CD14-positive monocyte (primary cell): ENCODE measurements at regions not wholly inside any gene's neighbourhood (a gene's known extent, or its start where the extent isn't known, plus 50 kb on each side); places are given as distances from the start of the nearest gene placed in this dataset.

ENCODE experiments used
- DNase-seq, 3 donors: peaks; one replicate each; pipeline ENCODE4 v3.0.0-alpha.2; 2011 to 2022
- H2AFZ ChIP-seq: 2 replicates; pipeline ENCODE4 v1.6.0; 2012; ENCODE audit warnings: mild to moderate bottlenecking, low read depth, low read length, inconsistent platforms; ENCODE audit not compliant: insufficient read depth, poor library complexity, severe bottlenecking
- H3K27ac ChIP-seq, 2 donors: 1 replicate in 1 of 2; 2 replicates in 1 of 2; pipeline ENCODE4 v1.5.1; 2012 to 2013; ENCODE audit warnings: low read length in 2 of 2, control low read depth in 1 of 2, inconsistent platforms in 1 of 2, low read depth in 1 of 2, mild to moderate bottlenecking in 1 of 2
- H3K27me3 ChIP-seq, 2 donors: one replicate each; pipeline versions ENCODE4 v1.6.0 to v1.6.1; 2011 to 2013; ENCODE audit warnings: low read length in 2 of 2; ENCODE audit not compliant: control insufficient read depth in 2 of 2, insufficient read depth in 2 of 2
- H3K36me3 ChIP-seq, 2 donors: replicated peaks in 1 of 2; 1 replicate in 1 of 2; 2 replicates in 1 of 2; pipeline versions ENCODE4 v1.5.1 to v1.6.1; 2012 to 2013; ENCODE audit warnings: low read length in 2 of 2, control low read depth in 1 of 2, inconsistent platforms in 1 of 2, mild to moderate bottlenecking in 1 of 2; ENCODE audit not compliant: insufficient read depth in 2 of 2, control insufficient read depth in 1 of 2
- H3K4me1 ChIP-seq, 2 donors: 1 replicate in 1 of 2; 2 replicates in 1 of 2; pipeline versions ENCODE4 v1.5.1 to v1.6.1; 2012 to 2013; ENCODE audit warnings: low read length in 2 of 2, control low read depth in 1 of 2, inconsistent platforms in 1 of 2, mild to moderate bottlenecking in 1 of 2, moderate library complexity in 1 of 2; ENCODE audit not compliant: insufficient read depth in 2 of 2, control insufficient read depth in 1 of 2
- H3K4me2 ChIP-seq: replicated peaks from 2 replicates; pipeline ENCODE3; 2012; ENCODE audit warnings: low read length, moderate library complexity, mild to moderate bottlenecking; ENCODE audit not compliant: poor library complexity, severe bottlenecking; ENCODE audit errors: extremely low read depth
- H3K4me3 ChIP-seq, 3 experiments: fragments of 200-600 bp in 1 of 3; sonication (generic) in 1 of 3; replicated peaks in 1 of 3; 1 replicate in 2 of 3; 2 replicates in 1 of 3; pipeline ENCODE4 v1.5.1; 2011 to 2013; ENCODE audit warnings: low read length in 3 of 3, mild to moderate bottlenecking in 3 of 3, control low read depth in 2 of 3, low read depth in 2 of 3, inconsistent platforms in 1 of 3, moderate library complexity in 1 of 3
- H3K79me2 ChIP-seq: 2 replicates; pipeline ENCODE4 v1.6.0; 2012; ENCODE audit warnings: mild to moderate bottlenecking, control low read depth, inconsistent platforms, low read length, moderate library complexity; ENCODE audit not compliant: insufficient read depth
- H3K9ac ChIP-seq: 2 replicates; pipeline ENCODE4 v1.6.0; 2017; ENCODE audit warnings: low read length, mild to moderate bottlenecking; ENCODE audit not compliant: insufficient read depth, poor library complexity, severe bottlenecking
- H3K9me3 ChIP-seq, 2 donors: replicated peaks in 1 of 2; 1 replicate in 1 of 2; 2 replicates in 1 of 2; pipeline versions ENCODE4 v1.5.1 to v1.6.1; 2012 to 2013; ENCODE audit warnings: low read length in 2 of 2, control low read depth in 1 of 2; ENCODE audit not compliant: control insufficient read depth in 1 of 2, insufficient read depth in 1 of 2
- H4K20me1 ChIP-seq: 2 replicates; pipeline ENCODE4 v1.6.0; 2012; ENCODE audit warnings: mild to moderate bottlenecking, low read length, control low read depth, moderate library complexity; ENCODE audit not compliant: insufficient read depth
- H3K27ac Mint-ChIP-seq, 7 donors: one replicate each; pipeline ENCODE4 v1.8.0; 2020; ENCODE audit warnings: mild to moderate bottlenecking in 7 of 7, mixed read lengths in 7 of 7, moderate library complexity in 6 of 7, inconsistent platforms in 2 of 7
- H3K27me3 Mint-ChIP-seq, 3 donors: one replicate each; pipeline ENCODE4 v1.8.0; 2021 to 2022; ENCODE audit warnings: low read depth in 3 of 3, mild to moderate bottlenecking in 3 of 3, mixed read lengths in 3 of 3, moderate library complexity in 3 of 3, inconsistent platforms in 1 of 3
- H3K36me3 Mint-ChIP-seq, 2 donors: one replicate each; pipeline ENCODE4 v1.8.0; 2020; ENCODE audit warnings: mixed read lengths in 2 of 2, inconsistent platforms in 1 of 2, mild to moderate bottlenecking in 1 of 2
- H3K4me1 Mint-ChIP-seq: one replicate; pipeline ENCODE4 v1.8.0; 2020; ENCODE audit warnings: mild to moderate bottlenecking, mixed read lengths
- H3K4me3 Mint-ChIP-seq, 2 donors: one replicate each; pipeline ENCODE4 v1.8.0; 2020; ENCODE audit warnings: mild to moderate bottlenecking in 2 of 2, mixed read lengths in 2 of 2, moderate library complexity in 1 of 2
- H3K9me3 Mint-ChIP-seq, 7 donors: one replicate each; pipeline ENCODE4 v1.8.0; 2020 to 2022; ENCODE audit warnings: mixed read lengths in 7 of 7, mild to moderate bottlenecking in 6 of 7, moderate library complexity in 6 of 7, inconsistent platforms in 2 of 7
- WGBS: methylation state at CpG from one replicate; pipeline ENCODE4 v1.1.5; 2013; ENCODE audit warnings: missing lambda C conversion rate; ENCODE audit not compliant: insufficient coverage; 5-methylcytosine and 5-hydroxymethylcytosine counted together
- intact Hi-C, 2 donors: fragments of 100-400 bp; cut with micrococcal nuclease; formaldehyde crosslinking; loops; one replicate each; pipeline versions ENCODE4 v1.15.0 to v1.15.1; 2023
- TF ChIP-seq, protein P1 (sequence below): fragments of 200-600 bp; IDR thresholded peaks from one replicate; pipeline ENCODE4 v1.8.0; 2022; ENCODE audit warnings: antibody characterized with exemption, mild to moderate bottlenecking

DNA sequence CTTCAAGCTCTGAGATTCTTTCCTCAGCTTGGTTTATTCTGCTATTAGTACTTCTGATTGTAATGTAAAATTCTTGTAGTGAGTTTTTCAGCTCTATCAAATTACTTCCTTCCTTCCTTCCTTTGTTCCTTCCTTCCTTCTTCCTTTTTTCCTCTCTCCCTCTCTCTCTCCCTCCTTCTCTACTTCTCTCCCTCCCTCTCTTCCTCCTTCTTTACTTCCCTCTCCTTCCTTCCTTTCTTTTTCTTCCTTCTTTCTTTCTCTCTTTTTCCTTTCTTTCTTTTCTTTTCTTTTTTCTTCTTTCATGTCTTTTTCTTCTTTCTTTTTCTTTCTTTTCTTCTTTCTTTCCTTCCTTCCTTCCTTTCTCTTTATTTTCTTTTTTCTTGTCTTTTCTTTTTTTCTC, 565.2 kb upstream of the STXBP6 start:
- TF ChIP-seq, protein P1, sequence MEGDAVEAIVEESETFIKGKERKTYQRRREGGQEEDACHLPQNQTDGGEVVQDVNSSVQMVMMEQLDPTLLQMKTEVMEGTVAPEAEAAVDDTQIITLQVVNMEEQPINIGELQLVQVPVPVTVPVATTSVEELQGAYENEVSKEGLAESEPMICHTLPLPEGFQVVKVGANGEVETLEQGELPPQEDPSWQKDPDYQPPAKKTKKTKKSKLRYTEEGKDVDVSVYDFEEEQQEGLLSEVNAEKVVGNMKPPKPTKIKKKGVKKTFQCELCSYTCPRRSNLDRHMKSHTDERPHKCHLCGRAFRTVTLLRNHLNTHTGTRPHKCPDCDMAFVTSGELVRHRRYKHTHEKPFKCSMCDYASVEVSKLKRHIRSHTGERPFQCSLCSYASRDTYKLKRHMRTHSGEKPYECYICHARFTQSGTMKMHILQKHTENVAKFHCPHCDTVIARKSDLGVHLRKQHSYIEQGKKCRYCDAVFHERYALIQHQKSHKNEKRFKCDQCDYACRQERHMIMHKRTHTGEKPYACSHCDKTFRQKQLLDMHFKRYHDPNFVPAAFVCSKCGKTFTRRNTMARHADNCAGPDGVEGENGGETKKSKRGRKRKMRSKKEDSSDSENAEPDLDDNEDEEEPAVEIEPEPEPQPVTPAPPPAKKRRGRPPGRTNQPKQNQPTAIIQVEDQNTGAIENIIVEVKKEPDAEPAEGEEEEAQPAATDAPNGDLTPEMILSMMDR = no peak
- Histone ChIP-seq H3K9me3 (peaks cover 9 to 29% of the 10 kb centered on the region in 2 donors), H3K4me2 (no peak overlapping the region), H3K27ac (no peak overlapping the region), H3K4me1 (no peaks in the 10 kb centered on the region), H3K27me3 (no peaks in the 10 kb centered on the region), H2AFZ (no peak overlapping the region), H4K20me1 (no peaks in the 10 kb centered on the region), H3K4me3 (no peak overlapping the region), H3K79me2 (no peaks in the 10 kb centered on the region), H3K9ac (no peak overlapping the region), H3K36me3 (no peaks in the 10 kb centered on the region)
- intact Hi-C loops = no loop called here
- Mint-ChIP-seq H3K4me3 (no peak overlapping the region), H3K4me1 (no peaks in the 10 kb centered on the region), H3K36me3 (no peaks in the 10 kb centered on the region), H3K27me3 (peaks cover 0 to 3% (median 0%) of the 10 kb centered on the region in 3 donors), H3K9me3 (peaks cover 4 to 16% (median 7%) of the 10 kb centered on the region in 7 donors), H3K27ac (no peak overlapping the region)
- DNase-seq = no peak

DNA sequence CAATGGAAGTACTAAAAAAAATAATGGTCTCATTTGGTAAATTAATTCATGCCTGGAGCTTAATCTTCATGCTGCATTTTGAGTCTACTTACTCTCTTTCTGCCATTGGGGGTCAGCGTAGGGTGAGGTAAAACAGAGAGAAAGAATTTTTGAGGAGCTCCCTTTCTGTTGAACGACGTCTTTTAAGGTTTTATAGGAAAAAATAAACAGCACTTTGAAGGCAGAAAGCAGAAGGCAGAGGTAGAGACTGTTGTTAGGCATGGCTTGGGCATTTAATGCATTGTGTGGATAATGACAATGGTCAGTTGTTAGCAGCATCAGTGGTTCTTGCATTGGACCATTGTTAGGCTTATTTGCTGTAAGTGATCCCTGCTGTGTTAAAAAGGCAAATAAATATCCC, 557.2 kb upstream of the STXBP6 start:
- no CpG with 5 or more reads among the region's 3 CpGs for WGBS
- intact Hi-C loops = no loop called here
- peaks cover 0 to 20% (median 0%) of the 10 kb centered on the region in 7 donors for H3K9me3 Mint-ChIP-seq

More for the DNA sequence above, 557.2 kb upstream of the STXBP6 start:
- Mint-ChIP-seq H3K27me3 (no peaks in the 10 kb centered on the region), H3K27ac (no peak overlapping the region), H3K4me3 (no peak overlapping the region), H3K36me3 (no peaks in the 10 kb centered on the region), H3K4me1 (no peaks in the 10 kb centered on the region)
- H2AFZ ChIP-seq = no peak overlapping the region
- H3K9me3 ChIP-seq = peaks cover 3 to 4% of the 10 kb centered on the region in 2 donors
- no peaks in the 10 kb centered on the region for H3K79me2 ChIP-seq
- no peak overlapping the region for H3K9ac ChIP-seq
- DNase-seq = no peak
- H3K4me1 ChIP-seq = no peaks in the 10 kb centered on the region
- no peak overlapping the region for H3K27ac ChIP-seq
- no peak overlapping the region for H3K4me2 ChIP-seq
- H3K4me3 ChIP-seq = no peak overlapping the region
- no peaks in the 10 kb centered on the region for H3K36me3 ChIP-seq
- TF ChIP-seq, protein P1 = no peak
- no peaks in the 10 kb centered on the region for H4K20me1 ChIP-seq
- H3K27me3 ChIP-seq = no peaks in the 10 kb centered on the region
